Smooth muscle cell (in vitro differentiated cells): ENCODE measurements at regions not wholly inside any gene's neighbourhood (a gene's known extent, or its start where the extent isn't known, plus 50 kb on each side); places are given as distances from the start of the nearest gene placed in this dataset.

ENCODE experiments used
- DNase-seq: peaks from one replicate; lab custom pipeline; 2025; ENCODE audit not compliant: unreplicated experiment; lab: John Stamatoyannopoulos, UW
- H2AFZ ChIP-seq: fragments of 200-600 bp; sonication (generic); 2 replicates; pipeline ENCODE4 v1.6.0; 2016; ENCODE audit warnings: antibody characterized with exemption, low read depth, mild to moderate bottlenecking
- H3F3A ChIP-seq: fragments of 200-600 bp; sonication (generic); 2 replicates; pipeline ENCODE4 v1.6.0; 2017; ENCODE audit warnings: antibody characterized with exemption, low read depth
- H3K27ac ChIP-seq: fragments of 200-600 bp; sonication (generic); 2 replicates; pipeline ENCODE4 v1.5.1; 2016; ENCODE audit warnings: low read depth, mild to moderate bottlenecking
- H3K27me3 ChIP-seq: fragments of 200-600 bp; sonication (generic); 2 replicates; pipeline ENCODE4 v1.6.1; 2016; ENCODE audit warnings: low read depth, mild to moderate bottlenecking
- H3K36me3 ChIP-seq: fragments of 200-600 bp; sonication (generic); 2 replicates; pipeline ENCODE4 v1.5.1; 2016; ENCODE audit warnings: low read depth
- H3K4me1 ChIP-seq: fragments of 200-600 bp; sonication (generic); 2 replicates; pipeline ENCODE4 v1.5.1; 2016; ENCODE audit warnings: low read depth
- H3K4me2 ChIP-seq: fragments of 200-600 bp; sonication (generic); 2 replicates; pipeline ENCODE4 v1.6.0; 2016; ENCODE audit warnings: mild to moderate bottlenecking
- H3K4me3 ChIP-seq: fragments of 200-600 bp; sonication (generic); 2 replicates; pipeline ENCODE4 v1.5.1; 2016; ENCODE audit warnings: mild to moderate bottlenecking
- H3K79me2 ChIP-seq: fragments of 200-600 bp; sonication (generic); 2 replicates; pipeline ENCODE4 v1.6.0; 2016; ENCODE audit warnings: low read depth, mild to moderate bottlenecking
- H3K9ac ChIP-seq: fragments of 200-600 bp; sonication (generic); 2 replicates; pipeline ENCODE4 v1.6.0; 2016; ENCODE audit warnings: low read depth
- H3K9me3 ChIP-seq: fragments of 200-600 bp; sonication (generic); replicated peaks from 2 replicates; pipeline ENCODE4 v1.5.1; 2016; ENCODE audit warnings: low read depth
- H4K20me1 ChIP-seq: fragments of 200-600 bp; sonication (generic); 2 replicates; pipeline ENCODE4 v1.6.0; 2016; ENCODE audit warnings: low read depth
- CTCF ChIP-seq: fragments of 200-600 bp; sonication (generic); IDR thresholded peaks from 2 replicates; pipeline ENCODE4 v1.5.1; 2017; ENCODE audit warnings: borderline replicate concordance, mild to moderate bottlenecking, antibody characterized with exemption; ENCODE audit not compliant: insufficient read depth, poor library complexity, severe bottlenecking
- WGBS: methylation state at CpG from one replicate; pipeline ENCODE4 v1.1.7; 2016; ENCODE audit warnings: low lambda C conversion rate; 5-methylcytosine and 5-hydroxymethylcytosine counted together

- peak overlapping the region; percentile 65 for H3K27ac ChIP-seq
- no peaks in the 10 kb centered on the region for H3K27me3 ChIP-seq
- H3K9me3 ChIP-seq: no peaks in the 10 kb centered on the region
- no peak for DNase-seq
- no peaks in the 10 kb centered on the region for H3K36me3 ChIP-seq
- H3K4me2 ChIP-seq: no peak overlapping the region
- H3K4me1 ChIP-seq: peaks cover 39% of the 10 kb centered on the region
- no peak for TF ChIP-seq CTCF
- no peak overlapping the region for H2AFZ ChIP-seq
- no peak overlapping the region for H3K9ac ChIP-seq
- H3K79me2 ChIP-seq: peaks cover 3% of the 10 kb centered on the region
- no peak overlapping the region for H3K4me3 ChIP-seq
- 97% methylated on average over 3 of the region's 3 CpGs for WGBS
- H4K20me1 ChIP-seq: no peaks in the 10 kb centered on the region
- H3F3A ChIP-seq: no peaks in the 10 kb centered on the region
Observed at GRCh38 chr12:24228371-24228770, 278.9 kb upstream of the SOX5 start.

- Histone ChIP-seq H3K27me3 (no peaks in the 10 kb centered on the region), H3K36me3 (no peaks in the 10 kb centered on the region), H3K4me2 (peak overlapping the region; percentile 49), H3K27ac (peak overlapping the region; percentile 65), H3K9me3 (no peaks in the 10 kb centered on the region), H3F3A (no peaks in the 10 kb centered on the region), H4K20me1 (no peaks in the 10 kb centered on the region), H3K4me1 (peaks cover 39% of the 10 kb centered on the region), H3K4me3 (no peak overlapping the region), H3K79me2 (peaks cover 3% of the 10 kb centered on the region), H3K9ac (no peak overlapping the region), H2AFZ (no peak overlapping the region)
- WGBS: 67% methylated on average over 5 of the region's 5 CpGs
- no peak for DNase-seq
- TF ChIP-seq CTCF: no peak
Observed at GRCh38 chr12:24227551-24227950, 278.1 kb upstream of the SOX5 start.

- no peak for DNase-seq
- Histone ChIP-seq H4K20me1 (no peaks in the 10 kb centered on the region), H3K4me2 (peak overlapping the region; percentile 49), H3F3A (no peaks in the 10 kb centered on the region), H3K4me1 (peaks cover 39% of the 10 kb centered on the region), H3K27me3 (no peaks in the 10 kb centered on the region), H3K4me3 (no peak overlapping the region), H2AFZ (no peak overlapping the region), H3K9me3 (no peaks in the 10 kb centered on the region), H3K79me2 (peaks cover 3% of the 10 kb centered on the region), H3K27ac (peak overlapping the region; percentile 65), H3K36me3 (no peaks in the 10 kb centered on the region), H3K9ac (no peak overlapping the region)
- no peak for TF ChIP-seq CTCF
- WGBS: 50% methylated on average over 9 of the region's 9 CpGs
Observed at GRCh38 chr12:24226745-24227350, 277.4 kb upstream of the SOX5 start.

- H3K4me1 ChIP-seq: peaks cover 24% of the 10 kb centered on the region
- no peak overlapping the region for H3K27ac ChIP-seq
- no peak for TF ChIP-seq CTCF
- DNase-seq: no peak
- H3K27me3 ChIP-seq: no peaks in the 10 kb centered on the region
- H3K36me3 ChIP-seq: no peaks in the 10 kb centered on the region
- H3F3A ChIP-seq: no peaks in the 10 kb centered on the region
- no peak overlapping the region for H3K9ac ChIP-seq
- H3K79me2 ChIP-seq: peaks cover 3% of the 10 kb centered on the region
- H2AFZ ChIP-seq: no peak overlapping the region
- no peaks in the 10 kb centered on the region for H3K9me3 ChIP-seq
- H3K4me3 ChIP-seq: no peak overlapping the region
- no peaks in the 10 kb centered on the region for H4K20me1 ChIP-seq
- H3K4me2 ChIP-seq: no peak overlapping the region
Observed at GRCh38 chr12:24224401-24224800, 274.9 kb upstream of the SOX5 start.
